ENCODE measurements at regions not wholly inside any gene's neighbourhood (a gene's known extent, or its start where the extent isn't known, plus 50 kb on each side); places are given as distances from the start of the nearest gene placed in this dataset.

DNA sequence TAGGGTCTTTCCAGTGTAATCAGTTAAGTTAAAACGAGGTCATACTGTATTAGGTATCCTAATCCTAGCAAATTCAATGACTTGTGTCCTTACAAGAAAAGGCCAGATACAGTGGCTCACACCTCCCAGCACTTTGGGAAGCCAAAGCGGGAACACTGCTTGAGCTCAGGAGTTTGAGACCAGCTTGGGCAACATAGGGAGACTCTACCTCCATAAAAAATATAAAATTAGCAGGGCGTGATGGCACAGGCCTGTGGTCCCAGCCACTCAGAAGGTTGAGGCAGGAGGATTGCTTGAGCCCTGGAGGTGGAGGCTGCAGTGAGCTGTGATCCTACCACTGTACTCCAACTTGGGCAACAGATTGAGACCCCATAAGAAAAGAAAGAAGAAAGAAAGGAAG, 61.1 kb downstream of the CXCL12 start:
- TF ChIP-seq, protein P1, sequence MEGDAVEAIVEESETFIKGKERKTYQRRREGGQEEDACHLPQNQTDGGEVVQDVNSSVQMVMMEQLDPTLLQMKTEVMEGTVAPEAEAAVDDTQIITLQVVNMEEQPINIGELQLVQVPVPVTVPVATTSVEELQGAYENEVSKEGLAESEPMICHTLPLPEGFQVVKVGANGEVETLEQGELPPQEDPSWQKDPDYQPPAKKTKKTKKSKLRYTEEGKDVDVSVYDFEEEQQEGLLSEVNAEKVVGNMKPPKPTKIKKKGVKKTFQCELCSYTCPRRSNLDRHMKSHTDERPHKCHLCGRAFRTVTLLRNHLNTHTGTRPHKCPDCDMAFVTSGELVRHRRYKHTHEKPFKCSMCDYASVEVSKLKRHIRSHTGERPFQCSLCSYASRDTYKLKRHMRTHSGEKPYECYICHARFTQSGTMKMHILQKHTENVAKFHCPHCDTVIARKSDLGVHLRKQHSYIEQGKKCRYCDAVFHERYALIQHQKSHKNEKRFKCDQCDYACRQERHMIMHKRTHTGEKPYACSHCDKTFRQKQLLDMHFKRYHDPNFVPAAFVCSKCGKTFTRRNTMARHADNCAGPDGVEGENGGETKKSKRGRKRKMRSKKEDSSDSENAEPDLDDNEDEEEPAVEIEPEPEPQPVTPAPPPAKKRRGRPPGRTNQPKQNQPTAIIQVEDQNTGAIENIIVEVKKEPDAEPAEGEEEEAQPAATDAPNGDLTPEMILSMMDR (IDR thresholded peaks at IDR 0.05; ENCODE audit: low read length): no peak
- TF ChIP-seq EZH2phosphoT487 (IDR thresholded peaks at IDR 0.05; ENCODE audit: low read length): no peak
